CD4-positive, alpha-beta T cell treated with Interleukin-17A for 4 hours (primary cell): ENCODE measurements at regions not wholly inside any gene's neighbourhood (a gene's known extent, or its start where the extent isn't known, plus 50 kb on each side); places are given as distances from the start of the nearest gene placed in this dataset.
"Not testable (repeated sequence)": the region's sequence is repeated elsewhere in the genome, so short reads cannot be mapped to it uniquely, and the experiment has no call there.

ENCODE experiments used
- DNase-seq: peaks from one replicate; pipeline ENCODE4 v3.0.0-alpha.2; 2020; ENCODE audit warnings: mixed read lengths

GRCh38 chr1:228945885-228946284, 210.6 kb downstream of the RHOU start:
- DNase-seq = no peak

- not testable (repeated sequence) for DNase-seq
These were observed 214.3 kb downstream of the RHOU start for GRCh38 chr1:228949617-228950016.

- no peak for DNase-seq
These were observed 217.9 kb downstream of the RHOU start for GRCh38 chr1:228953207-228953606.

- DNase-seq = not testable (repeated sequence)
These were observed 218.5 kb downstream of the RHOU start for GRCh38 chr1:228953808-228954207.

- DNase-seq = no peak
These were observed 220.4 kb downstream of the RHOU start for GRCh38 chr1:228955691-228956090.

- DNase-seq = no peak
These were observed 221.6 kb downstream of the RHOU start for GRCh38 chr1:228956864-228957263.

GRCh38 chr1:228957535-228957934, 222.3 kb downstream of the RHOU start:
- no peak for DNase-seq

- DNase-seq = no peak
These were observed 222.8 kb downstream of the RHOU start for GRCh38 chr1:228958121-228958520.

GRCh38 chr1:228958741-228959140, 223.5 kb downstream of the RHOU start:
- DNase-seq = no peak

- DNase-seq = no peak
These were observed 225.4 kb downstream of the RHOU start for GRCh38 chr1:228960705-228961104.

- DNase-seq = no peak
These were observed 226.2 kb downstream of the RHOU start for GRCh38 chr1:228961511-228961910.

GRCh38 chr1:228963795-228964177, 228.5 kb downstream of the RHOU start:
- no peak for DNase-seq

- no peak for DNase-seq
These were observed 229.2 kb downstream of the RHOU start for GRCh38 chr1:228964178-228965089.

- DNase-seq = no peak
These were observed 233.8 kb downstream of the RHOU start for GRCh38 chr1:228968891-228969606.

GRCh38 chr1:228969953-228970800, 234.9 kb downstream of the RHOU start:
- DNase-seq = no peak

GRCh38 chr1:228972576-228972975, 237.3 kb downstream of the RHOU start:
- no peak for DNase-seq

- no peak for DNase-seq
These were observed 239.0 kb downstream of the RHOU start for GRCh38 chr1:228974273-228974672.

- DNase-seq = no peak
These were observed 240.1 kb downstream of the RHOU start for GRCh38 chr1:228975238-228975907.

GRCh38 chr1:228976316-228976715, 241.0 kb downstream of the RHOU start:
- DNase-seq = no peak

- DNase-seq = no peak
These were observed 242.0 kb downstream of the RHOU start for GRCh38 chr1:228977307-228977706.

GRCh38 chr1:228977741-228978140, 242.5 kb downstream of the RHOU start:
- no peak for DNase-seq

- no peak for DNase-seq
These were observed 243.4 kb downstream of the RHOU start for GRCh38 chr1:228978484-228979324.
